C4-2B (cell line): ENCODE measurements at regions not wholly inside any gene's neighbourhood (a gene's known extent, or its start where the extent isn't known, plus 50 kb on each side); places are given as distances from the start of the nearest gene placed in this dataset.

Source experiments
- CTCF ChIP-seq: fragments of 450-650 bp; conservative IDR thresholded peaks from 2 replicates; pipeline ENCODE4 v1.5.1; 2017; ENCODE audit warnings: mild to moderate bottlenecking
- ZFX ChIP-seq: fragments of 450-650 bp; IDR thresholded peaks from 2 replicates; pipeline ENCODE4 v1.6.1; 2017

- TF ChIP-seq CTCF (no peak), ZFX (no peak)
These were observed 199.1 kb downstream of the SI start for GRCh38 chr3:164879201-164879600.
